ENCODE measurements at regions not wholly inside any gene's neighbourhood (a gene's known extent, or its start where the extent isn't known, plus 50 kb on each side); places are given as distances from the start of the nearest gene placed in this dataset.

DNA sequence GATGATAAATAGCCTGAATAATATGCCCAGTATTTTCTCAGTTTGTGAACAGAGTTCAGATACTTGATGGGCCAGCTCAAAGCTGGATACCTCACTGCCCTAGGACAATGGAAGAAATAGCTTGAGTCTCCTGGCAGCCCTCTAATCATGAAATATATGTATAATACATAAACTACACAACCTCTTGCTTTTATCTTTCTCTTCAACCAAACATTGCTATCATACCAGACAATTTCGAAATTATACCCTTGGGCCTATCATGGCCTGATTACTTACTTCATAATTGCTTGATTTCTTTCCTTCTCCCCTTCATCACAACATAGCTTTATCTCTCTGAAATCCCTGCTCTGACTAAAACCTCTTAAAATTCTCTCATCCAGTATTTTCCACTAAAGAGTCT is 1144.9 kb upstream of the C9orf72 start:
- TF ChIP-seq, protein P1, sequence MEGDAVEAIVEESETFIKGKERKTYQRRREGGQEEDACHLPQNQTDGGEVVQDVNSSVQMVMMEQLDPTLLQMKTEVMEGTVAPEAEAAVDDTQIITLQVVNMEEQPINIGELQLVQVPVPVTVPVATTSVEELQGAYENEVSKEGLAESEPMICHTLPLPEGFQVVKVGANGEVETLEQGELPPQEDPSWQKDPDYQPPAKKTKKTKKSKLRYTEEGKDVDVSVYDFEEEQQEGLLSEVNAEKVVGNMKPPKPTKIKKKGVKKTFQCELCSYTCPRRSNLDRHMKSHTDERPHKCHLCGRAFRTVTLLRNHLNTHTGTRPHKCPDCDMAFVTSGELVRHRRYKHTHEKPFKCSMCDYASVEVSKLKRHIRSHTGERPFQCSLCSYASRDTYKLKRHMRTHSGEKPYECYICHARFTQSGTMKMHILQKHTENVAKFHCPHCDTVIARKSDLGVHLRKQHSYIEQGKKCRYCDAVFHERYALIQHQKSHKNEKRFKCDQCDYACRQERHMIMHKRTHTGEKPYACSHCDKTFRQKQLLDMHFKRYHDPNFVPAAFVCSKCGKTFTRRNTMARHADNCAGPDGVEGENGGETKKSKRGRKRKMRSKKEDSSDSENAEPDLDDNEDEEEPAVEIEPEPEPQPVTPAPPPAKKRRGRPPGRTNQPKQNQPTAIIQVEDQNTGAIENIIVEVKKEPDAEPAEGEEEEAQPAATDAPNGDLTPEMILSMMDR (IDR thresholded peaks at IDR 0.05), result no peak
- TF ChIP-seq EZH2phosphoT487 (IDR thresholded peaks at IDR 0.05) (no peak), EZH2 (IDR thresholded peaks at IDR 0.05) (no peak)

All from neural progenitor cell (in vitro differentiated cells).